CD14-positive monocyte (primary cell): ENCODE measurements at regions not wholly inside any gene's neighbourhood (a gene's known extent, or its start where the extent isn't known, plus 50 kb on each side); places are given as distances from the start of the nearest gene placed in this dataset.

Experiments used
- DNase-seq, 3 donors: peaks; one replicate each; pipeline ENCODE4 v3.0.0-alpha.2; 2011 to 2022
- H2AFZ ChIP-seq: 2 replicates; pipeline ENCODE4 v1.6.0; 2012; ENCODE audit warnings: mild to moderate bottlenecking, low read depth, low read length, inconsistent platforms; ENCODE audit not compliant: insufficient read depth, poor library complexity, severe bottlenecking
- H3K27ac ChIP-seq, 2 donors: 1 replicate in 1 of 2; 2 replicates in 1 of 2; pipeline ENCODE4 v1.5.1; 2012 to 2013; ENCODE audit warnings: low read length in 2 of 2, control low read depth in 1 of 2, inconsistent platforms in 1 of 2, low read depth in 1 of 2, mild to moderate bottlenecking in 1 of 2
- H3K27me3 ChIP-seq, 2 donors: one replicate each; pipeline versions ENCODE4 v1.6.0 to v1.6.1; 2011 to 2013; ENCODE audit warnings: low read length in 2 of 2; ENCODE audit not compliant: control insufficient read depth in 2 of 2, insufficient read depth in 2 of 2
- H3K36me3 ChIP-seq, 2 donors: replicated peaks in 1 of 2; 1 replicate in 1 of 2; 2 replicates in 1 of 2; pipeline versions ENCODE4 v1.5.1 to v1.6.1; 2012 to 2013; ENCODE audit warnings: low read length in 2 of 2, control low read depth in 1 of 2, inconsistent platforms in 1 of 2, mild to moderate bottlenecking in 1 of 2; ENCODE audit not compliant: insufficient read depth in 2 of 2, control insufficient read depth in 1 of 2
- H3K4me1 ChIP-seq, 2 donors: 1 replicate in 1 of 2; 2 replicates in 1 of 2; pipeline versions ENCODE4 v1.5.1 to v1.6.1; 2012 to 2013; ENCODE audit warnings: low read length in 2 of 2, control low read depth in 1 of 2, inconsistent platforms in 1 of 2, mild to moderate bottlenecking in 1 of 2, moderate library complexity in 1 of 2; ENCODE audit not compliant: insufficient read depth in 2 of 2, control insufficient read depth in 1 of 2
- H3K4me2 ChIP-seq: replicated peaks from 2 replicates; pipeline ENCODE3; 2012; ENCODE audit warnings: low read length, moderate library complexity, mild to moderate bottlenecking; ENCODE audit not compliant: poor library complexity, severe bottlenecking; ENCODE audit errors: extremely low read depth
- H3K4me3 ChIP-seq, 3 experiments: fragments of 200-600 bp in 1 of 3; sonication (generic) in 1 of 3; replicated peaks in 1 of 3; 1 replicate in 2 of 3; 2 replicates in 1 of 3; pipeline ENCODE4 v1.5.1; 2011 to 2013; ENCODE audit warnings: low read length in 3 of 3, mild to moderate bottlenecking in 3 of 3, control low read depth in 2 of 3, low read depth in 2 of 3, inconsistent platforms in 1 of 3, moderate library complexity in 1 of 3
- H3K79me2 ChIP-seq: 2 replicates; pipeline ENCODE4 v1.6.0; 2012; ENCODE audit warnings: mild to moderate bottlenecking, control low read depth, inconsistent platforms, low read length, moderate library complexity; ENCODE audit not compliant: insufficient read depth
- H3K9ac ChIP-seq: 2 replicates; pipeline ENCODE4 v1.6.0; 2017; ENCODE audit warnings: low read length, mild to moderate bottlenecking; ENCODE audit not compliant: insufficient read depth, poor library complexity, severe bottlenecking
- H3K9me3 ChIP-seq, 2 donors: replicated peaks in 1 of 2; 1 replicate in 1 of 2; 2 replicates in 1 of 2; pipeline versions ENCODE4 v1.5.1 to v1.6.1; 2012 to 2013; ENCODE audit warnings: low read length in 2 of 2, control low read depth in 1 of 2; ENCODE audit not compliant: control insufficient read depth in 1 of 2, insufficient read depth in 1 of 2
- H4K20me1 ChIP-seq: 2 replicates; pipeline ENCODE4 v1.6.0; 2012; ENCODE audit warnings: mild to moderate bottlenecking, low read length, control low read depth, moderate library complexity; ENCODE audit not compliant: insufficient read depth
- H3K27ac Mint-ChIP-seq, 7 donors: one replicate each; pipeline ENCODE4 v1.8.0; 2020; ENCODE audit warnings: mild to moderate bottlenecking in 7 of 7, mixed read lengths in 7 of 7, moderate library complexity in 6 of 7, inconsistent platforms in 2 of 7
- H3K27me3 Mint-ChIP-seq, 3 donors: one replicate each; pipeline ENCODE4 v1.8.0; 2021 to 2022; ENCODE audit warnings: low read depth in 3 of 3, mild to moderate bottlenecking in 3 of 3, mixed read lengths in 3 of 3, moderate library complexity in 3 of 3, inconsistent platforms in 1 of 3
- H3K36me3 Mint-ChIP-seq, 2 donors: one replicate each; pipeline ENCODE4 v1.8.0; 2020; ENCODE audit warnings: mixed read lengths in 2 of 2, inconsistent platforms in 1 of 2, mild to moderate bottlenecking in 1 of 2
- H3K4me1 Mint-ChIP-seq: one replicate; pipeline ENCODE4 v1.8.0; 2020; ENCODE audit warnings: mild to moderate bottlenecking, mixed read lengths
- H3K4me3 Mint-ChIP-seq, 2 donors: one replicate each; pipeline ENCODE4 v1.8.0; 2020; ENCODE audit warnings: mild to moderate bottlenecking in 2 of 2, mixed read lengths in 2 of 2, moderate library complexity in 1 of 2
- H3K9me3 Mint-ChIP-seq, 7 donors: one replicate each; pipeline ENCODE4 v1.8.0; 2020 to 2022; ENCODE audit warnings: mixed read lengths in 7 of 7, mild to moderate bottlenecking in 6 of 7, moderate library complexity in 6 of 7, inconsistent platforms in 2 of 7
- WGBS: methylation state at CpG from one replicate; pipeline ENCODE4 v1.1.5; 2013; ENCODE audit warnings: missing lambda C conversion rate; ENCODE audit not compliant: insufficient coverage; 5-methylcytosine and 5-hydroxymethylcytosine counted together
- intact Hi-C, 2 donors: fragments of 100-400 bp; cut with micrococcal nuclease; formaldehyde crosslinking; loops; one replicate each; pipeline versions ENCODE4 v1.15.0 to v1.15.1; 2023
- TF ChIP-seq, protein P1 (sequence below): fragments of 200-600 bp; IDR thresholded peaks from one replicate; pipeline ENCODE4 v1.8.0; 2022; ENCODE audit warnings: antibody characterized with exemption, mild to moderate bottlenecking

DNA sequence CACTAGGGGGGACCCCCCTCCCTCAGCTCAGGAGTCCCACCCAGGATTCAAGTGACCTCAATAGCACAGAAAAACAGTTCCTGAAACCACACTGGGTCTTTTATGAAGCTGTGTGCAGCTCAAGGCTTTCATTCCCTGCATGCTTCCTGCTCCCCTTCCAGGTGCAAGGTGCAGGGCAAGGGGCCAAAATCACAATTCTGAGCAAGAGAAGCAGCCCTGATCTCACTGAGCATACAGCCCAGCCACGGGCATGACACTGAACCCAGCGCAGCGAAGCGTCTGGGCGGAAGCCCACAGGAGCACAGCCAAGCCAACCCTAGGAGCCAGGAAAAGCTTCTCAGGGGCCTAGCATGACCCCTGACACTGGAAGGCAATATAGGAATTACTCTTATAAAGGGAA is 62.9 kb downstream of the IRX2 start:
- H3K4me1 ChIP-seq: no peaks in the 10 kb centered on the region
- no peak overlapping the region for H3K4me3 ChIP-seq
- no peaks in the 10 kb centered on the region for H3K79me2 ChIP-seq
- H3K27ac ChIP-seq: no peak overlapping the region
- WGBS: 100% methylated on average over 3 of the region's 5 CpGs
- H3K36me3 ChIP-seq: no peaks in the 10 kb centered on the region
- Mint-ChIP-seq H3K27me3 (peaks cover 0 to 4% (median 1%) of the 10 kb centered on the region in 3 donors), H3K9me3 (peaks cover 0 to 11% (median 5%) of the 10 kb centered on the region in 7 donors), H3K4me1 (no peaks in the 10 kb centered on the region), H3K27ac (peak overlapping the region in 1 of 7 donors; percentile 64), H3K36me3 (no peaks in the 10 kb centered on the region), H3K4me3 (no peak overlapping the region)
- peaks cover 0 to 8% of the 10 kb centered on the region in 2 donors for H3K9me3 ChIP-seq
- no peaks in the 10 kb centered on the region for H3K27me3 ChIP-seq
- intact Hi-C loops: no loop called here
- no peak overlapping the region for H3K4me2 ChIP-seq
- no peaks in the 10 kb centered on the region for H4K20me1 ChIP-seq
- DNase-seq: no peak
- TF ChIP-seq, protein P1, sequence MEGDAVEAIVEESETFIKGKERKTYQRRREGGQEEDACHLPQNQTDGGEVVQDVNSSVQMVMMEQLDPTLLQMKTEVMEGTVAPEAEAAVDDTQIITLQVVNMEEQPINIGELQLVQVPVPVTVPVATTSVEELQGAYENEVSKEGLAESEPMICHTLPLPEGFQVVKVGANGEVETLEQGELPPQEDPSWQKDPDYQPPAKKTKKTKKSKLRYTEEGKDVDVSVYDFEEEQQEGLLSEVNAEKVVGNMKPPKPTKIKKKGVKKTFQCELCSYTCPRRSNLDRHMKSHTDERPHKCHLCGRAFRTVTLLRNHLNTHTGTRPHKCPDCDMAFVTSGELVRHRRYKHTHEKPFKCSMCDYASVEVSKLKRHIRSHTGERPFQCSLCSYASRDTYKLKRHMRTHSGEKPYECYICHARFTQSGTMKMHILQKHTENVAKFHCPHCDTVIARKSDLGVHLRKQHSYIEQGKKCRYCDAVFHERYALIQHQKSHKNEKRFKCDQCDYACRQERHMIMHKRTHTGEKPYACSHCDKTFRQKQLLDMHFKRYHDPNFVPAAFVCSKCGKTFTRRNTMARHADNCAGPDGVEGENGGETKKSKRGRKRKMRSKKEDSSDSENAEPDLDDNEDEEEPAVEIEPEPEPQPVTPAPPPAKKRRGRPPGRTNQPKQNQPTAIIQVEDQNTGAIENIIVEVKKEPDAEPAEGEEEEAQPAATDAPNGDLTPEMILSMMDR: no peak
- H3K9ac ChIP-seq: no peak overlapping the region
- H2AFZ ChIP-seq: no peak overlapping the region

DNA sequence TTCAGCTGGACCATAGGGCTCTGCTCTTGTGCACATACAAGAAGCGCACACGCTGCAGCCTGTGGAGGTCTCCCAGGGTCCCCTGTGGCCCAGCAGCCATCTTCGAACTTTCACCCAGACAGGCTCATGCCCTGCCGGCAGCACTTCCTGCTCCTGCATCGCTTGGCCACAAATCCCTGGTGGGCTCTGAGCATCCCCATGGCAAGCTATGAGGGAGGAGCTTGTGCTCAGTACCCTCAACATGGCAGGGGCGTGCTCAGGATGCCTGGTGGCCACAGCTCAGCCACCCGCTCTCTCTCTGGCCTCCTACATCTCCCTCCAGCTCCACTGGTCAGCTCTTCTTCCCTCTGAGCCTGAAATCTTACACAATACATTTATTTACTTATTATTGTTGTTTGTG is 63.7 kb downstream of the IRX2 start:
- no peaks in the 10 kb centered on the region for H4K20me1 ChIP-seq
- H3K36me3 ChIP-seq: no peaks in the 10 kb centered on the region
- TF ChIP-seq, protein P1: no peak
- Mint-ChIP-seq H3K4me3 (no peak overlapping the region), H3K36me3 (no peaks in the 10 kb centered on the region), H3K27me3 (peaks cover 0 to 4% (median 1%) of the 10 kb centered on the region in 3 donors), H3K27ac (no peak overlapping the region), H3K9me3 (peaks cover 0 to 12% (median 5%) of the 10 kb centered on the region in 7 donors), H3K4me1 (no peaks in the 10 kb centered on the region)
- 96% methylated on average over 5 of the region's 7 CpGs for WGBS
- H3K79me2 ChIP-seq: no peaks in the 10 kb centered on the region
- DNase-seq: no peak
- H3K4me2 ChIP-seq: no peak overlapping the region
- H3K27ac ChIP-seq: no peak overlapping the region
- no peaks in the 10 kb centered on the region for H3K27me3 ChIP-seq
- H3K9ac ChIP-seq: no peak overlapping the region
- intact Hi-C loops: no loop called here
- no peaks in the 10 kb centered on the region for H3K4me1 ChIP-seq
- H3K9me3 ChIP-seq: peaks cover 0 to 8% of the 10 kb centered on the region in 2 donors
- no peak overlapping the region for H2AFZ ChIP-seq
- no peak overlapping the region for H3K4me3 ChIP-seq
